Left lobe of liver (tissue), 2 donors: ENCODE measurements at regions not wholly inside any gene's neighbourhood (a gene's known extent, or its start where the extent isn't known, plus 50 kb on each side); places are given as distances from the start of the nearest gene placed in this dataset.

ENCODE experiments used
- ATAC-seq: fragments of 200-7000 bp; cut with Tn5 transposase; one replicate; pipeline ENCODE4 v1.9.1; 2020; ENCODE audit warnings: mild to moderate bottlenecking, moderate library complexity
- DNase-seq: peaks from one replicate; pipeline ENCODE4 v3.0.0-alpha.2; 2020; ENCODE audit warnings: low spot score
- donor health status: DM: no; HTN: no; CAD: no; lungs with moderate emphysema.
- donor health status: DM: no; HTN: yes; CAD: no.

DNA sequence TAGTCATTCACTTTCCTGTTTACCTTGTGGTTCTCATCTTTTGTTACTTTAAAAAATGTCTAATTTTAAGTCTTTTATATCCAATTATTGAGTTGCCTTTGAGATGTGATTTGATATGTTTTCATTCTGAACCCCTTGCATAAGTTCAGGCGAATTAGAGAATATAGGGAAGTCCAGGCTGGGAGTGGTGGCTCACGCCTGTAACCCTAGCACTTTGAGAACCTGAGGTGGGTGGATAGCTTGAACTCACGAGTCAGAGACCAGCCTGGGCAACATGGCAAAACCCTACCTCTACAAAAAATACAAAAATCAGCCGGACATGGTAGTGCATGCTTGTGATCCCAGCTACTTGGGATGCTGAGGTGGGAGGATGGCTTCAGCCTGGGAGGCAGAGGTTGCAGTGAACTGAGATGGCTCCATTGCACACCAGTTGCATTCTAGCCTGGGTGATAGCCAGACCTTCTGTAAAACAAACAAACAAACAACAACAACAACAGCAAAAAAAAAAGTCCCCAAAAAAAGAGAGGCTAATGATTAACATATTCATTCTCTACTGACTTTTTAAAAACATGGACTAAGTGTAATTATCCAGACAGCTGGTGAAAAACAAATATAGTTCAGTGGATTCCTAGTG is 451.1 kb upstream of the RGS6 start:
- DNase-seq (no peak), ATAC-seq (no peak)

DNA sequence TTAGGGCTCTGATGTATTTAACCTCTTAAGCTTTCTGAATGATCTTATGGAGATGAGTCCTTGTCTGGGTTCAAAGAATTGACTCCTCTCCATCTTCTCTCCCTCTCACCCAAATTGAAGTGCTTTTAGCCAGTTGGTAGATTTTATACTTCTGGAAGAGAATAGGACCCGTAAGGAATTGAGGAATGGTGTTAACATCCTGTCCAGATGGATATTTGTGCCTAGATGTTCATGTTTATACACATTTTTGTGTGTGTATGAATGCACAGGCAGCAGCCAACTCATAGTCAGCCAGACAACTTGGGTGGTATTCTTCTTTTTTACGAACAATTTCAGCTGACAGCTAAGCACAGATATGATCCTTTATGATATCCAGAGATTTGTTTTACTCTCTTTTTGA is 449.6 kb upstream of the RGS6 start:
- ATAC-seq = no peak
- DNase-seq = no peak

DNA sequence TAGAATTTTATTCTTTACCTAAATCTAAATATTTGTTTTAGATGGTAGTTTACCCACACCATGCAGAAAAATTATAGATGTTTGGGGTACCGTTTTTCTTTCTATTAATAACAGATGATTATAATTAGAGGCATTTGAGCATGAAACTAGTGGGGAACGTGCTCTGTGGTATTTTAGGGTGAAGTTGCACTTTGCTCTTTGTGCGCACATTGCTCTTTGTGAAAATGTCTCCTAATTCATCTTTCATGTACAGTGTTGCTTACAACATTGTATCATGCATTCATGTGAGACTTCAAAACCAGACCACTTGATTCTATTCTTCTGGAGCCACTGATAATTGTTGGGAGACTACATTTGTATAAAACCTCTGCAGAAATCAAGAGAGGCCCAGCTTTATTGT is 449.1 kb upstream of the RGS6 start:
- no peak for DNase-seq
- no peak for ATAC-seq

DNA sequence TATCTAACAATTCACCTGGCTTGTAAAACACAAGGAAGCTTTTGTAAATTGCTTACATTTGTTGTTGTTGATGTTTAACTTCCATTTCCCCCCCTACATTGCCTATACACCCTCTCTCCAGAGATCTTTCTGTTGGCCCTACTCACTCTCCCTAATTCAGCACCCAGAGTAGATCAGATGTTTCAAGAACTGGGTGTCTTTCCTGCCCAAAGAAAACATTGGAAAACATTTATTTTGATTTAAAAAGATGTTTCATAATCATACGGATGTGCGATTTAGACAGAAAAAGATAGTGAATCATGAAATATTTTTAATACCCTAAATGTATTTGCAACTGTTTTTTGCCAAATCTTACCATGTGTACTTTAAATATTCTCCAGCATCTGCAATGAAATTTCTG is 446.4 kb upstream of the RGS6 start:
- no peak for DNase-seq
- ATAC-seq = no peak

DNA sequence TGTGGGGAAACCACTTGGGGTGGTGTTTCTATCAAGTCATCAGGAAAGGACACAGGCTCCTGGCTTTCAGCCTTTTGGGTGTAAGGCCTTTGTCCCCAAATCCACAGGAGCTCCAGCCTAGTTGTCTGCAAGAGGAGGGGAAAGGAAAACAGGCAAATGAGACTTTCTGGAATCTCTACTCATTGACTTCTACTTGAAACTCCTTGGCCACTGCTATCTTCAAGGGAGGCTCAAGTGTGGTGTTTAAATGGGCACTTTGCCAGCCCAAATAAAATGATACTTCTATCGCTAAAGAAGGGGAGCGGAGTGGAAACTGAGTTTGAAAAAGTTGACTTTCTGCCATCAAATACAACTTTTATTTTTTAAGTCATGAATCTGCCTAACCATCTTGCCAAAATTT is 445.9 kb upstream of the RGS6 start:
- no peak for DNase-seq

DNA sequence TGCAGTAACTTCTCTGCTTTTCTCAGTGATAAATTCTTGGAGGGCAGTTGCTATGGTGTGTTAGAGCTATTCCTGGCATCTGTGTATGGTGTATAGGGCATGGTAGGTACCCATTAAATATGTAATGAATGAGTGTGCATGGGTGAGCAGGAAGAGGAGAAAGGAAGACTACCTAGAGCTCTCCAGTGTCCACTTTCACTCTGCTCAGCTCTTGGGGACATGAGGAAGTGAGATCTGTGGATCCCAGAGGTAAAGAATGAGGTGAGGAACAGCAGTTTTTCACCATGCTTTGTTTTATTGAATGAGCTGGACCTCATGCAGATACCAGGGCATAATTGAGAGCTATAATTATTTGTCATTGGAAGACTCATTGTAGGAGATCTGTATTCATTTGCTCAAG is 444.8 kb upstream of the RGS6 start:
- no peak for DNase-seq
- ATAC-seq = no peak

More for the DNA sequence above, 445.9 kb upstream of the RGS6 start:
- no peak for ATAC-seq

DNA sequence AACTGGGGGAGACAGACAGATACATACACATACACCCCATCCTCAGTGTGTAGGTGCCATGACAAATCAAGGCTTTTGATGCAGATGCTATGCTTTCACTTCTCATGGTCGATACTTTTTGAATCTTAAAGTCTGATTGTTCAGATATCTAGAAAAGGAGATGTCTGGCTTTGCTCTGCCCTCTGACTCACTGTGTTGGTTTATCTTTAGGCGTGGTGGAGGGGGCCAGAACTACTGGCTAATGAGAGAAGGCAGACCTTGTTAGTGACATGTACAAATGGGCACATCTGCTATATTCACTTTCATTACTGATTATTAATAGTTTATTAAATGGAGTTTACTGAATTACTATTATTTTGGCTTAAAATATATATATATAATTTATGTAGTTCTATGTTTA is 444.3 kb upstream of the RGS6 start:
- ATAC-seq (no peak), DNase-seq (no peak)

DNA sequence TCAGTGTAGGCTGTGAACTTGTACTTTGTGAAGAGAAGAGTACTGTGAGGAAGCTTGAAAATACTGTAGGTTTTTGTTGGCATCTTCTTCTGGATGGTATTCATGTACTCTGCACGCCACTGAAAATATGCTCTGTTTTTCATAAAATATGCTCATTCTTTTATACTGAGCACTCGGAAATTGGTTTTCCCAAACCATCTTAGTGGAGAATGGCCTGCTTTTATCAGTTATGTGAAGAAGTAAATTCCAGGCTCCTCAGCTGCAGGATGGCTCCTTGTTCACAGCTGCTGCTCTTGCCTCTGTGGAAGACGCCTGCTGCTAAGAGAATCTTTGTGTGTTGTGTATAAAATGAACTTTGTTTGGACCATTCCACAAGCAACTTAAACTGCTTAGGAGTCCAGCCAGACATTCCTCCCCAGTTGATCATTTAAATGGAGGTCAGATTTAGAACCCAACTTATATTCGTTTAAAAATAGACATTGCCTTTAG is 443.5 kb upstream of the RGS6 start:
- ATAC-seq = no peak
- DNase-seq = no peak

DNA sequence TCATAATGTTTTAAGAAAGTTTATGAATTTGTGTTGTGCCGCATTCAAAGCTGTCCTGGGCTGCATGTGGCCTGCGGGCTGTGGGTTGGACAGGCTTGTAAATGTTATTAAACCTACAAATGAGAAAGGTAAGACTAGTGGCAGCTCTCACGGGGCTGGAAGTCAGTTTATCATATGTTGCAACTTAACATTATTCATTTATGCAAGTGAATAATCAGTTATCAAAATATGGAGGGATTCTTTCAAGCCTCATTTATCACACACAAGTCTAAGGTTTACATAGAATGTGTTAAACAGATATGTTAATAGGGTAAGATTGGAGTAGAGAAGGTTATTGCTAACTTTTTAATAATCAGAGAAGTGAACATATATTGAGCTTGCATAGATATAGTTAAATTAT is 442.5 kb upstream of the RGS6 start:
- no peak for DNase-seq
- ATAC-seq = no peak

DNA sequence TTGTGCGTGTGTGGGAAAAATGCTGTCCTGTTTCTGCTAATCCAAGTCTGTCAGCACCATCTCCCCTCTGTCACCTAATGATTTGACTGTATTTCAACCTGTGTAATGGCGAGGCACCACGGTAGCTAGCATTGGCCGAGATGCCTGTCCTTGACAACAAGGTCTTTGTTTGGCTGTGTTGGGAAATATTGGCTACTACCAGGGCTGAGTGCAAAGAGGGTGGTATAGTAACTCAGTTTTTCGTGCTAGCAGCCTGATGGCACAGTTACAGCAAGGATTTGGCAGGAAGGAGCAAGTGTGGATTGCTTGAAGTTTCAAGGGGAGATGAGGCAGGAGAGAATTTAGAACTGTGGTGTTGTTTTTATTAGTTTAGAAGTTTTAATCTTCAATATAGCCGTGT is 440.3 kb upstream of the RGS6 start:
- DNase-seq = no peak
- ATAC-seq = peak; percentile 52

DNA sequence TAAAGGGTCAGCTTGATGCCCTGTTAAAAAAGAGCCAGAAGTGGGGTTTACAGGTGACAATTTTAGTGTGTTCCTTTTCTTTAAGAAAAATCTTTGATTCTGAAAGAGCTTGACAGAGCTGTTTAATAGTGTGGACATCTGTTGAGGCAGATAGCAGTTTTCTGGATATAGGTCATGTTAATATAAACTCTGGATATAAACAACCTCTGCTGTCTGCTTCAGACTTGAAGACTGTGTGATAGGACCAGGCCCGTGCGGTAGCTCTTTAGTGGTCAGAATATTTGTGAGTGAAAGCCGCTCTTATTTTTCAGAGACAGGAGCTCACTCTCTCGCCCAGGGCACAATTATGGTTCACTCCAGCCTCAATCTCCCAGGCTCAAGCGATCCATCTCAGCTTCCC is 439.9 kb upstream of the RGS6 start:
- no peak for DNase-seq
- no peak for ATAC-seq

DNA sequence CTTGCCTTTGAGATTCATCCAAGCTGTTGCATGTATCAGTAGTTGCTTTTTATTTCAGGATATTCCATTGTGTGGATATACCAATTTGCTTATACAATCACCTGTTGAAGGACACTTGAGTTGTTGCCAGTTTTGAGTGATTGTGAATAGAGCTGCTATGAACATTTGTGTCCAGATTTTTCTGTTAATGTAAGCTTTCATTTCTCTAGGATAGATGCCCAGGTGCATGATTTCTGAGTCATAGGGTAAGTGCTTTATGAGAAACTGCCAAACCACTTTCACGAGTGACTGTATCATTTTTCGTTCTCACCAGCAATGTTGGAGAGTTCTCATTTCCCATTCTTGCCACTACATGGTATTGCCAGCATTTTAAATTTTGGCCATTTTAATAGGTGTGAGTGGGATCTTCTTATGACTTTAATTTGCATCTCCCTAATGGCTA is 434.6 kb upstream of the RGS6 start:
- ATAC-seq = no peak
- DNase-seq = no peak

DNA sequence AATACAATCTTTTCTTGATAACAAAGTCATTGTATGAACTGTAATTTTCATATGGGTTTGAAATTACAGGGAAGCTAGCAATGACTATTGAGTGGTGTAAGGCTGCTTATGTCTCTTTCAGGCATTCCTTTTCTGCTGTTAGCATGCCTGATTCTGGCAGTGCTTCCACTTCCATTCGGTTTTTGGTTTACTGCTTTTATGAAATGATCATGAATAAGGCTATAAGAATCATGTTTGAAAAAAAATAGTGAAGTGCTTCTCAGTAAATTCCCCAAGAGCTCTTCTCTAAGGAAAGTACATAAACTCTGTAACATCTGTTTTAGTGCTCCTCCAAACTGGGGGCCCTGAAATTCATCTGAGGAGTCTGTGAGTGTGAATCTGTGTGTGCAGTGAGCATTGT is 434.0 kb upstream of the RGS6 start:
- no peak for DNase-seq
- no peak for ATAC-seq

DNA sequence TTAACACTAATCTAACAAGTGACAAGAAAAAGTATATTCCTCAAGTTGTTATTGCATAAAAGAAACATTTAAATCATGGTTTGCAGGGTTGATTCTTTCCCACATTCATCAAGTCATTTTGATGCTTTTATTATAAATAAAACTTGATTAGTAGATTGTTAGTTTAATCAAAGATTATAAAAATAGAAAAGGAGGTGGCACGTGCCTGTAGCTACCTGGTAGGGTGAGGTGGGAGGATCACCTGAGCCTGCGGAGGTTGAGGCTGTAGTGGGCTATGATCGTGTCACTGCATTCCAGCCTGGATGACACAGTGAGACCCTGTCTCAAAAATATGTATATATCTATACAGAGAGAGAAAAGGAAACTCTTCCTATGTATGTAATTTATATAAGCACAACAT is 433.2 kb upstream of the RGS6 start:
- no peak for ATAC-seq

DNA sequence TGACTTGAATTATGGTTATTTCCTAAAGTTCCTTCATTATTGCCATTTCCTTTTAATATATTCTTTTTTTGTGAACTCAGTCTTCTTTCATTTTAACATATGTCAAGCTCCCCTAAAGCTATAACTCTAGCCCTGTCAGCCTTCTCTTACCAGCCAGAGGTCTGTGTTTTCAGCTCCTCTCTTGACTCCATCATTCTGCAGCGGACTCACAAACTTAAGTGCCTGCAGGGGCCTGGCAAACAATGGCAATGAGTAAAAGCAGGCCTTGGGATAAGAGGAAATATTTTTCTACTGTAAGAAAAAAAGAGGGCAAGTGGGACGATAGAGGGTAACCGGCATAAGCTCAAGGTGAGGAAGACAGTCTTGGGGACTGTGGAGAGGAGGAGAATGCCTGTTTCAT is 424.5 kb upstream of the RGS6 start:
- ATAC-seq = no peak

More for the DNA sequence above, 433.2 kb upstream of the RGS6 start:
- DNase-seq = no peak

DNA sequence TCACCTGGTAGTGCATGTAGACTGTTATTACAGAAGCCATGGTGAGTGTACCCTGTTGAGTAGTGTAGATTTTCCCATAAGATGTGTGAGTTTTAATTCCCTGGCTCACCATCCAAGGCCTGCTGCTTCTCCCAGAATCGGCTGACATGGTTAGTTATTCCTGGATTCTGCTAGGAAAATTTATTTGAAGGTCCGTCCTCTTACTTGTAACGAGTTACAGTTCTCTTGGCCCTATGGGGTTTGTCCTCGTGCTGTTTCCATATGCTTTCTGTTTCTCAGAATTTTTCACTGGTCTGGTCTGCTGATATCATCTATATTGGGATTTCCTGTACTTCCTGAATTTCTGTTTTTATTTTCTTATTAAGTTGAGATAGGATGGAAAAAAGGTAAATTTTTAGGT is 423.3 kb upstream of the RGS6 start:
- ATAC-seq (no peak), DNase-seq (no peak)

More for the DNA sequence above, 424.5 kb upstream of the RGS6 start:
- no peak for DNase-seq

DNA sequence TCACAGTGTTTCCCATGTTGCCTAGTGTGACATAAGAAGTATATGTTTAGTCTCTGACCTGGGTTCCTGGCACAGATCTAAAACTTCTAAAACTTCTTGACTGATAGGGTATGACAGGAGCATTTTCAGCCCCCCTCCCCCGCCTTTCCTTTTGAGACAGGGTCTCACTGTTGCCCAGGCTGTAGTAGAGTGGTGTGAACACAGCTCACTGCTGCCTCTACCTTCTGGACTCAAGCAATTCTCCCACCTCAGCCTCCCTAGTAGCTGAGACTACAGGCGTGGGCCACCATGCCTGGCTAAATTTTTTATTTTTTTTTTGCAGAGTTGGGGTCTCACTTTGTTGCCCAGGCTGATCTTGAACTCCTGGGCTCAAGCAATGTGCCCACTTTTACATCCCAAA is 421.1 kb upstream of the RGS6 start:
- ATAC-seq = no peak

DNA sequence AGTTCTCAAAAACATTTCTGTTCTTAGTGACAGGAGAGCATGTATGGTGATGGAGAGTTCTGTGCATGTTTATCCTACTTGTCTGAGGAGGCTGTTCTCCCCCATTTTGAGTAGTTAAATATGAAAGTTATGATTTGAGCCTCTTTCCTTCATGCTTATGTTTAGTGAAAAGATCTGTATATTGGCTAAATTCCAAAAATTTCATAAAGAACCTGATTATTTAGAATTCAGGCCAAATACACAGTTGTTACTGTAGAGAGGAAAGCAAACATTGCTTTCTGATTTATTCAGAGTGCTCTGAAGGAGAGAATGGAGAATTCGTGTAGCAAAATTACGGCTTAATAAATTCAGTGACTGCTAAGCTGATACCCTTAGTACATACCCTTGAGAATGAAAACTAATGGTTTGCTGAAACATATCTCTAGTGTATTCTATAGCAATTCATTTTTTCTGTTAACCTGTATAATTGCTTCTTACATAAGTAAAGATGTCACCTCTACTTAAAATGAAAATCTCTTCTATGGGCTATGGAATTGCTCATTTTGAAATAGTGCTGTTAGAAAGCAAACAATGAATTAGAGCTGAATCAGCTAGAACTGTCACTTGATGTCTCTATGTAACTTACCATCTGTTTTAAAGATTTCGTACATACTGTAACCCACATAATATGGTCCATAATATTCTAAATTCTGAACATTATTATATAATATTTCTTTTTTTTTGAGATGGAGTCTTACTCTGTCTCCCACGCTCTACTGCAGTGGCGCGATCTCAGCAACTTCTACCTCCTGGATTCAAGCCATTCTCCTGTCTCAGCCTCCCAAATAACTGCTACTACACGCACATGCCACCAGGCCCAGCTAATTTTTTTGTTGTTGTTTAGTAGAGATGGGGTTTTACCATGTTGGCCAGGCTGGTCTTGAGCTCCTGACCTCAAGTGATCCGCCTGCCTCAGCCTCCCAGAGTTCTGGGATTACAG is 417.0 kb upstream of the RGS6 start:
- DNase-seq (no peak), ATAC-seq (no peak)

More for the DNA sequence above, 421.1 kb upstream of the RGS6 start:
- DNase-seq = no peak

DNA sequence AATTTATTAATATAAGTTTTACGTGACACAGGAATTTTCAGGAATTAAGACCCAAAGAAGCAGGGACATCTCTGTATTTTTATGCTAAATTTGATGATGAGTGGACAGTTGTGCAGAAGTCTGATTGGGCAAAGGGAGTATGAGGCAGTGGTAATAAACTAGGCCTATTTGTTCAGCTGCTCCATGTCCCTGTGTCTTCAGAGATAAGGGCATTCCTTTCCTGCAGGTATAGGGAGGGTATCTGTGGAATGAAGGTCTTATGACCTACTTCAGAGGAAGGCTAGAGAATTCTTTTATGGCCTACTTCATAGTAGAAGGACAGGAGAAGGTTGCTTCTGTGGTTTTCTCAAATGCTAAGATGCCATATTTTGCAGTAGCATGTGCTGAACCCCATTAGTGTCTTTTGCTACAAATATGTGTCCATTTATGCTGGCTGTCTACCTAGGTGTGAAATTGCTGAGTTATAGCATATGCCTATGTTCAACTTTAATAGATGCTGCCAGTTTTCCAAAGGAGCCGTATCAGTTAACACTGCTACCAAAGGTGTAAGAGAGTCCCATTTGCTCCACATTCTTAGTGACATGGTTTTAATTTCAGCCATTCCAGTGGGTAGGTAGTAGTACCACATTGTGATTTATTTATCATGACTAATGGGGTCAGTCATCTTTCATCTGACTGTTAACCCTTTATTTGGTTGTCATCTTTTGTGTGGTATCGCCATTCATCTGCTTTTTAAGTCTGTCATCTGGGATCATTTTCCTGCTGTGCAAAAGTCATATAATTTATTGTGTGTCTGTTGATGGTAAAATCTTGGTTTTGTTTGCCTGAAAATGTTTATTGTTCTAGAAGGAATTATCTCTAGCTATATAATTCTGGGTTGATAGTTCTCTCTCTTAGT is 410.7 kb upstream of the RGS6 start:
- no peak for DNase-seq

DNA sequence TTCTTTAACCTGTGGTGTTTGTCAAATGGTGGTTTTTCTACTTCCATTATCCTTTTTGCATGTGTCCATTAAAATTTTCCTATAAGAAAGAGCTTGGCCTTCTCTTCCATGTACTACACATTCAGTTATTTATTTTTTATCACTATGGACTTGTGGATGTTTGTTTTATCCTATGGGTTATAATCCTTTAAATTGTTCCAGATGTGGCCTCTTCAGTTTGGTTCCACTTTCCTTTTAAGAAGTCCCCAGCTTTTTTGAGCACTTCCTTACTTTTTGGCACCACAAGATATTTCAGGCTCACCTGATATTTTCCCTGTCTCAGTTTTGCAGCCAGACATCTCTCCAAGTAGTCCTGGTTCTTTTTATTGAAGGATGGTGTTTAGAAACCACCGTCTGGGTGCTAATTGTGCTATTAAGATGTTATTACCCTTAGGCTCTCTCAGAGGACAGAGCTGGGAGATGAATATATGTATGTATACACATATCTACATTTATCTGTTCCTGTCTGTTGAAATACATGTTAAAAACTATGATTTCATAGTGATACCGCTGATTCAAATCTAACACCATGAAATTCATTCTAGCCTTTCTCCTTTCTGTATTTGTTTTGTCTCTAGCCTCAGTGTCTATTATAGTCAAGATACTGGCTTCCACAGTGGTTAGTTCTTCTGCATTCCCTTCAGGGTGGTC is 408.5 kb upstream of the RGS6 start:
- ATAC-seq = no peak
- no peak for DNase-seq

More for the DNA sequence above, 410.7 kb upstream of the RGS6 start:
- no peak for ATAC-seq
